C4-2B (cell line): ENCODE measurements at regions not wholly inside any gene's neighbourhood (a gene's known extent, or its start where the extent isn't known, plus 50 kb on each side); places are given as distances from the start of the nearest gene placed in this dataset.

Source experiments
- H3K27ac ChIP-seq: fragments of 450-650 bp; 2 replicates; pipeline ENCODE4 v1.5.1; 2017
- ZFX ChIP-seq: fragments of 450-650 bp; IDR thresholded peaks from 2 replicates; pipeline ENCODE4 v1.6.1; 2017
- TF ChIP-seq, protein P1 (sequence below): fragments of 450-650 bp; conservative IDR thresholded peaks from 2 replicates; pipeline ENCODE4 v1.5.1; 2017; ENCODE audit warnings: mild to moderate bottlenecking

DNA sequence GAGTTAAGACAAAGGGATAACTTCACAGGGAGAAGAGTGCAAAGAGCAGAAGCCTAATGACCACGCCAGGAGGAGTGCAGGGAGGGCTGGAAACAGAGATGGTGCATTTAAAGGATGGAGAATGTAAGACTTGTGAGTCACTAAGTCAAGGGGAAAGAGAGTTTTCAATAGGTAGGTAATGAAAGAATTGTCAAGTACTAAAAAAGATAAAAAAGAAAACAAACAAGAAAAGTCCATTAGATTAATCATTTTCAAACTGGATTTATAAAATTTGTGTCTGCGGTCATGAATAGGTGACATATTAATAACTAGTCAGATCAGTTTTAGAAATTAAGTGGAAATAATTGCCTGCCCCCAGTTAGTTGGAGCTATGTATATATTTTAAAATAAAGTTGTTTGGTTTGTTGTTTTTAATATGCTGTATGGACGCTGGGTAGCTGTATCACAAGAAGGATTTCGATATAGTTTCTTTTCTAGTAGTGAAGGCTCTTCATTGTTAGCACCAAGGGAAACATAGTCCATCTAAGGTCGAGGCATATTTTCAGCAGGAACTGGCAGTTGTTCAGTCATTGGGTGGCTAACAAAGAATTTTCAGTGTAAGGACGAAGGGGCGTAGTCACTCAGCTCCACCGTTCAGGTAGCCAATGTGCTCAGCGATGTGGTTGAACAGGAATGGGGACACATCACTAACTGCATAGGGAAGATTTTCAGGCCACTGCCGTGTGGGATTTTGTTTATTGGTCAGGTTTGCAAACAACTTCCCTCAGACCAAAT, 203.0 kb downstream of the TGFB2 start:
- H3K27ac ChIP-seq: no peak overlapping the region

DNA sequence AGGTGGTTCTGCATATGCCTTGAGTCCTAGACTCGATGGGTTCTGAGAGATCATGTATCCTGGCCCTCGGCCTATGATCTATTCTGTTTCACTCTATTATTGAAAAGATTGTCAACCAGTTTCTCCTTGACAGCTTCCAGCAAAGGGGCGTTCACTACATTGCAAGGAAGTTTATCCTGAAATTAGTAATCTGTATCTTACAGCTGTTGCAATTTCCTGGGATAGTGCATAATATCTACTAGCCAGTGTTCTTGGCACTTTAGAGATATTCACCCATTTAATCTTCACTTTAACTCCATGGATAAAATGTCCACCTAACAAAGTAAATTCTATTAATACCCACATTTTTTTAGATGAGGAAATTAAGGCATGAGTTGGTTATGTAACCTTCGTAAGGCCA, 203.6 kb downstream of the TGFB2 start:
- H3K27ac ChIP-seq: no peak overlapping the region
- no peak for TF ChIP-seq ZFX
- TF ChIP-seq, protein P1, sequence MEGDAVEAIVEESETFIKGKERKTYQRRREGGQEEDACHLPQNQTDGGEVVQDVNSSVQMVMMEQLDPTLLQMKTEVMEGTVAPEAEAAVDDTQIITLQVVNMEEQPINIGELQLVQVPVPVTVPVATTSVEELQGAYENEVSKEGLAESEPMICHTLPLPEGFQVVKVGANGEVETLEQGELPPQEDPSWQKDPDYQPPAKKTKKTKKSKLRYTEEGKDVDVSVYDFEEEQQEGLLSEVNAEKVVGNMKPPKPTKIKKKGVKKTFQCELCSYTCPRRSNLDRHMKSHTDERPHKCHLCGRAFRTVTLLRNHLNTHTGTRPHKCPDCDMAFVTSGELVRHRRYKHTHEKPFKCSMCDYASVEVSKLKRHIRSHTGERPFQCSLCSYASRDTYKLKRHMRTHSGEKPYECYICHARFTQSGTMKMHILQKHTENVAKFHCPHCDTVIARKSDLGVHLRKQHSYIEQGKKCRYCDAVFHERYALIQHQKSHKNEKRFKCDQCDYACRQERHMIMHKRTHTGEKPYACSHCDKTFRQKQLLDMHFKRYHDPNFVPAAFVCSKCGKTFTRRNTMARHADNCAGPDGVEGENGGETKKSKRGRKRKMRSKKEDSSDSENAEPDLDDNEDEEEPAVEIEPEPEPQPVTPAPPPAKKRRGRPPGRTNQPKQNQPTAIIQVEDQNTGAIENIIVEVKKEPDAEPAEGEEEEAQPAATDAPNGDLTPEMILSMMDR: no peak

More for the DNA sequence above, 203.0 kb downstream of the TGFB2 start:
- TF ChIP-seq, protein P1: no peak
- TF ChIP-seq ZFX: no peak

DNA sequence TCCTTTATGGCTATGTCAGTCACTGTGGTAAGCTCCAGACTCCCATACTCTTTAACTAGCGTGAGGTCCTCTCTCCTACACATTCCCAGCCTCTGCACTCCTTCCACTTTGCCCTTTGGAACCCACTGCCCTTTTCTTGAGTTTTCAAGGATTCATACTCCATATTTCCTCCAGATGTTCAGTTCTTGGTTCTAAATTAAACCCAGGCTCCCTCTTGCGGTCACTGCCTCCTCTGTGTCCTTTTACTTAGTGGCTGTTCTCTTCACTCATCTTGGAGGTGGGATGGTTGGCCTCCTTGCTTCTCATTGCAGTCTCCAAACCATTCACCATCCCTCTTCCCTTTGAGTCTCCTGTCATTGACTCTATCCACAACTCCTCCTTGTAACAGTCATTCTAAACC, 208.1 kb downstream of the TGFB2 start:
- no peak overlapping the region for H3K27ac ChIP-seq
- no peak for TF ChIP-seq ZFX
- TF ChIP-seq, protein P1: peak; percentile 60

DNA sequence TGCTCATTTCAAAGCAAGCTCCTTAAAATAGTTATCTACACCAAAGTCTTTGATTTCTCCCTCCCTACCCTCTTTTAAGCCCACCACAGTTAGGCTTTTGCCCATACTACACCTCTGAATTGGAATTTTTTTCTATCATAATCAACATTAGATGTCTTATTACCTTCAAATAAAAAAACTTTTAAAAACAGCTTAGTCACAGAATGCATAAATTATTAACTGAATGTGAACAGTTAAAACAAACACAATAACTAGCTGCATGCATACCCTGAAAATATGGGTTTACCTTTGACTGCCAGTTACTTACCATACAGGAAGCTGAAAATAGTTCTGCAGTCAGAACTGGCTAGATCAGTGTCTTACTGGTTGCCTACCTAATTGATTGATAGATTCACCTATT, 210.9 kb downstream of the TGFB2 start:
- no peak overlapping the region for H3K27ac ChIP-seq
- TF ChIP-seq, protein P1: no peak
- no peak for TF ChIP-seq ZFX

DNA sequence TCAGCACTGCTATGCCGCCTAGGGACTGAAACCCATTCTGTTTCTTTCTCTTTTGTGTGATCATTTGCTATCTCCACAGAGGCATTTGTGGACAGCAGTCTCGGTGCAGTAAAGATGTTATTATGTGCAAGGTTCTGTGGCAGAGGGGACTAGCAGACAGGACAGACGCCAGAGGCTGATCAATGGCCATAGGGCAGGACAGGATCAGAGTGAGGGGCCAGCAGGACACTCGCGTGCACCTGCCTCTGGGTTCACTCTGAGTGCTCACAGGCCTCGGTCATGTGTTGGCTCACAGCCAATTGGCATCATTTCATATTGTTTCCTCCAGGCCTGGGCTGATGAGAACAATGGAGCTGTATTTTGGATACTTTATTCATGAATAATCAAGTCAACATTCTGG, 212.6 kb downstream of the TGFB2 start:
- no peak for TF ChIP-seq ZFX
- TF ChIP-seq, protein P1: no peak
- H3K27ac ChIP-seq: no peak overlapping the region

DNA sequence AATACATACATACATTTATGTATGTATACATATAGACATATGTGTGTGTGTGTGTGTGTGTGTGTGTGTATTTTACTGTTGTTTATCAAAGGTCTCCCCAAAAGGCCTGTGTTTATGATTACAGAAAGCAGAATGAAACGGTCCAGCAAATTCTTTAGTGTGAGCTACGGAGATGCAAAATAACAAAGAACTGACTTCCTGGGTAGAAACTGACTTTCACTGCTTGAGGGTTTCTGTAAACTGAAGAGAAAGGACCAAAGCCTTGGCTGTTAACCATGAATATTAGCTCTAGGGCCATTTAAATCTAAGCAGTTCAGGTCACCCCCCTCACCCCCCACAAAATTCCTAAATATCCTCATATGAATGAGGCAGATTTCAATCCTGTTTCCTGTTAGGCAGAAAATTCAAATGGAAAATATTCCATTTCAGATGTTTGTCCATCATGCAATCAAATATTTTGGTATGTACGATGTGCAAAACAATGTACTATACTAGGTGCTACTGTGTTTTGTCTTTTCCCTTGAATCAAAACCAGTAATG, 213.2 kb downstream of the TGFB2 start:
- no peak for TF ChIP-seq ZFX
- TF ChIP-seq, protein P1: no peak
- no peak overlapping the region for H3K27ac ChIP-seq

DNA sequence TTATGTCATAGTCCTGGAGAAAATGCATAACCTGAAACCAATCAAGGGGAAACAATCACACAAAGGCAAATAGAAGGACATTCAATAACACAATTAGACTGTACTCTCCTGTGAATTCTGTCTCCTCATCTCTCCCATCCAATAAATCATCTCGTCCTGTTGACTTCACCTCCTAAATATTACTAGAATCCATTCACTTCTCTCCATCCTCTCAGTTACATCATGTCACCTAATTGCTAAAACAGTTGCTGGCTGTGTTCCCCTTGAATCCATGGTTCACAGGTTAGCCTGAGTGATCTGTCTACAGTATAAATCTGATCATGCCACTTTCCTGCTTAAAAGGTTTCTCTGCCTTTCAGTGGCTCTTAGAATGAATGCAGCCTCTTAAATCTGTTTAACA, 220.2 kb downstream of the TGFB2 start:
- TF ChIP-seq, protein P1: no peak
- TF ChIP-seq ZFX: no peak
- H3K27ac ChIP-seq: no peak overlapping the region
